GM12891 (cell line): ENCODE measurements at regions not wholly inside any gene's neighbourhood (a gene's known extent, or its start where the extent isn't known, plus 50 kb on each side); places are given as distances from the start of the nearest gene placed in this dataset.
"Not testable (repeated sequence)": the region's sequence is repeated elsewhere in the genome, so short reads cannot be mapped to it uniquely, and the experiment has no call there.

ENCODE experiments used
- DNase-seq: peaks from one replicate; pipeline ENCODE4 v3.0.0; 2011; ENCODE audit warnings: low spot score; ENCODE audit not compliant: insufficient read length
- FAIRE-seq: peaks from 2 replicates; lab custom pipeline; 2011; peaks lifted over from hg19 to GRCh38; lab: Jason Lieb, UNC
- PAX5 ChIP-seq: IDR thresholded peaks from 2 replicates; pipeline ENCODE4 v1.6.1; 2011; ENCODE audit warnings: low read length, moderate library complexity, mild to moderate bottlenecking; ENCODE audit not compliant: insufficient read depth, severe bottlenecking
- POLR2A ChIP-seq: IDR thresholded peaks from 2 replicates; pipeline ENCODE4 v1.6.1; 2011; ENCODE audit warnings: low read depth, low read length, control low read depth
- POLR2AphosphoS5 ChIP-seq: IDR thresholded peaks from 2 replicates; pipeline ENCODE4 v1.6.1; 2011; ENCODE audit warnings: low read depth, low read length, control low read depth
- POU2F2 ChIP-seq: IDR thresholded peaks from 2 replicates; pipeline ENCODE4 v1.6.1; 2011; ENCODE audit warnings: low read depth, mild to moderate bottlenecking, control low read depth, low read length, moderate library complexity
- SPI1 ChIP-seq: IDR thresholded peaks from 2 replicates; pipeline ENCODE4 v1.6.1; 2011; ENCODE audit warnings: low read depth, low read length, control low read depth
- TAF1 ChIP-seq: IDR thresholded peaks from 2 replicates; pipeline ENCODE4 v1.6.1; 2011; ENCODE audit warnings: low read depth, low read length, control low read depth

GRCh38 chr1:178672434-178672833 is 52.6 kb upstream of the RALGPS2 start:
- DNase-seq (no peak), FAIRE-seq (no peak)
- TF ChIP-seq POLR2A = no peak
- no peak for TF ChIP-seq PAX5
- TF ChIP-seq POU2F2 = no peak
- TF ChIP-seq SPI1 = no peak
- TF ChIP-seq TAF1 = no peak
- no peak for TF ChIP-seq POLR2AphosphoS5

GRCh38 chr1:178674559-178674958 is 50.5 kb upstream of the RALGPS2 start:
- not testable (repeated sequence) for DNase-seq, FAIRE-seq
